HG03135 (cell line): ENCODE measurements at regions not wholly inside any gene's neighbourhood (a gene's known extent, or its start where the extent isn't known, plus 50 kb on each side); places are given as distances from the start of the nearest gene placed in this dataset.
A peak's percentile ranks its signal among the peaks of the same experiment; 100 is the strongest.
"Not testable (repeated sequence)": the region's sequence is repeated elsewhere in the genome, so short reads cannot be mapped to it uniquely, and the experiment has no call there.

Source experiments
- ATAC-seq: cut with Tn5 transposase; IDR thresholded peaks from one replicate; pipeline ENCODE4 v1.9.1; 2021; ENCODE audit warnings: mild to moderate bottlenecking, moderate library complexity; ENCODE audit not compliant: unreplicated experiment

GRCh38 chr4:160009656-160010493, 907.0 kb downstream of the RAPGEF2 start:
- ATAC-seq: no peak

DNA sequence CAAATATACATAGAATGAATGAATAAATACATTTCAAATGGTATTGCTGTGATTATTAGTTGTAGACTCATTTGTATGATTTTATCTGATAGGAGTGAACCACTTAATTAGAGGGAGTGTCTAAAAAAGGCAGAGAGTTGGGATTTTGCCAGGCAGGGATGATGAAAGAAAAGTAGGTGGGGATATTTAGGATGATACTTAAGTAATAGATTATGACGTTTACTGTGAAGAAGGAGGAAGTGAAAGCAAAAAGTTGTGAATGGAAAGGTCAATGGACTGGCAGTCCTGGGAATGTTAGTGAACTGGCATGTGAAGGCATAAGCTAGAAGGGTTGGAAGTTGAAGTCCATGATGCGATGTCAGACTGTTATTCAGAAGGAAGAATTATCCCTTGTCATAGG, 917.1 kb downstream of the RAPGEF2 start:
- no peak for ATAC-seq

- no peak for ATAC-seq
These were observed 917.9 kb downstream of the RAPGEF2 start for GRCh38 chr4:160020804-160021203.

DNA sequence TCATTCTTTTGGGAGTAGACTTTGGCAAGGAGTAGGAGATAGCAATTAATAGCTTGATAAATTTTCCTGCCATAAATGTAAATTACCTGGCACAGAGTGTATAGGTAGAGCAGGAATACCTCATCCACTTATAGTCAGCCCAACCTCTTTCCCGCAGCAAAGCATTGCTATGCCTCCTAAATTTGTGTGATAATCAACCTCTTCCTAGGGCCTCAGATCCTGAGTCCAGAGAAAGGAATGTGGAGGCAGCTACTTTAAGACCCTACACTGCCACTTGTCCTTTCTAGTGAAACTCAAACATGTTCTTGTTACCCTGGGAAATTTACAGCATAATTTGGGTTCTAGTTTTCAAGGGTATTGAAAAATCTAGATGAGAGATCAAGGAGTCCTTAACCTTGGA, 919.0 kb downstream of the RAPGEF2 start:
- no peak for ATAC-seq

DNA sequence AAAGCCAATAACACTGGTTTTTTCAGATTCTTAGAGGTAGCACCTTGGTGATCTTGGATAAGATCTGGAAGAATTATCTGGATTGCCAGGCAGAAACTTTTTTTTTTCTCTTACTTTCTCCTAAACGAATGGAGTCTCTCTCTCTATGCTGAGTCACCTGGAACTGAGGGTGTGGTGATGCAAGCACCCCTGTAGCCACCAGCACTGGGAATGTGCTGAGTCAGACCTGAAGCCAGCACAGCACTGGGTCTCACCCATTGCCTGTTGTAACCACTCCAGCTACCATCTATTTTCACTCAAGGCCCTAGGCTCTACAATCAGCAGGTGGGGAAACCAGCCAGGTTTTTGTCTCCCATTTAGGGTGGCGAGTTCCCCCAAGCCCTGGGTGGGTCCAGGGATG, 923.8 kb downstream of the RAPGEF2 start:
- no peak for ATAC-seq

- no peak for ATAC-seq
These were observed 931.6 kb downstream of the RAPGEF2 start for GRCh38 chr4:160034501-160034900.

- ATAC-seq: no peak
These were observed 935.7 kb downstream of the RAPGEF2 start for GRCh38 chr4:160038615-160039014.

- ATAC-seq: no peak
These were observed 941.8 kb downstream of the RAPGEF2 start for GRCh38 chr4:160044693-160045092.

- ATAC-seq: no peak
These were observed 979.7 kb downstream of the RAPGEF2 start for GRCh38 chr4:160082432-160083207.

DNA sequence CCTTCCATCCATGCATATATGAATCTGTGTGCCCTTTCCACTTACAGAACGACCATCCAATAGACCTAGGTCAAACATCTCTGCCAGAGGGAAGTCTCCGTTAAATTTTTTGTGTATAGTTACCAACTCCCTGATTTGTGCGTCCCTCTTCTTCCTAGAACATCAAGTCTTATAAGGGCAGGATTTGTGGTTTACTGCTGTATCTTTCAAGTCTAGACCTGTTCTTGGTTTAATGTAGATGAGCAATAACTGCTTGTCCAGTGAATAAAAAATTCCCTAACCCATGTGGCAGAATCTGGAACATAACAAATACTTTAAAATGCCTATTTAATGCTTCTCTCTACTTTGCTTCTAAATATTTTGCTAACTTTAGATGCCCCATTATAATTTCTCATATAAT, 988.8 kb downstream of the RAPGEF2 start:
- ATAC-seq: no peak

DNA sequence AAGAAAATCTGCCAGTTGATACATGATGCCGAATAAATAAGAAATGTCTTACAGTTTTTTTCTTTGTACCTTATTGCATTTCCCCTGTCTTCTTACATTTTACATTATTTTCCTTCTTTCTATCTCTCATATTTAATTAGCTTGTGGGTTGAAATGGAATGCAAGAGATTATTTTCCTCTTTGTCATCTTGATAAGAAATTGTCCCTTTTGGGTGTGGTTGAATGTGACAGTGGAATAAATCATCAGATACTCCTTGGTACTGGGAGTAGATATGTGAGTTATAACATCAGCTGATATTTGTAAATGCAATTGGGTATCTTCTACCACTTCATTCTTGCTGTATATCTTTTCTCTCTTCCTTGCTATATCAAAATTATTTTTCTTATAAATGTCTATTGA, 997.4 kb downstream of the RAPGEF2 start:
- no peak for ATAC-seq

- ATAC-seq: no peak
These were observed 1008.0 kb downstream of the RAPGEF2 start for GRCh38 chr4:160110891-160111290.

DNA sequence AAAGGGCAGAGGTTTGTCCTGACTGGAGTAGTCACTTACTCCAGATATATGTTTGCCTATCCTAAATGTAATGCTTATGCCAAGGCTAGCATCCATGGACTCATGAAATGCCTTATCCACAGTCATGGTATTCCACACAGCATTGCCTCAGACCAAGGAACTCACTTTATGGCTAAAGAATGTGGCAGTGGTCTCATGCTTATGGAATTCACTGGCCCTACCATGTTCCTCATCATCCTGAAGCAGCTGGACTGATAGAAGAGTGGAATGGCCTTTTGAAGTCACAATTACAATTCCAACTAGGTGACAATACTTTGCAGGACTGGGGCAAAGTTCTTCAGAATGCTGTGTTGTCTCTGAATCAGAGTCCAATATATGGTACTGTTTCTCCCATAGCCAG, 1014.8 kb downstream of the RAPGEF2 start:
- no peak for ATAC-seq

DNA sequence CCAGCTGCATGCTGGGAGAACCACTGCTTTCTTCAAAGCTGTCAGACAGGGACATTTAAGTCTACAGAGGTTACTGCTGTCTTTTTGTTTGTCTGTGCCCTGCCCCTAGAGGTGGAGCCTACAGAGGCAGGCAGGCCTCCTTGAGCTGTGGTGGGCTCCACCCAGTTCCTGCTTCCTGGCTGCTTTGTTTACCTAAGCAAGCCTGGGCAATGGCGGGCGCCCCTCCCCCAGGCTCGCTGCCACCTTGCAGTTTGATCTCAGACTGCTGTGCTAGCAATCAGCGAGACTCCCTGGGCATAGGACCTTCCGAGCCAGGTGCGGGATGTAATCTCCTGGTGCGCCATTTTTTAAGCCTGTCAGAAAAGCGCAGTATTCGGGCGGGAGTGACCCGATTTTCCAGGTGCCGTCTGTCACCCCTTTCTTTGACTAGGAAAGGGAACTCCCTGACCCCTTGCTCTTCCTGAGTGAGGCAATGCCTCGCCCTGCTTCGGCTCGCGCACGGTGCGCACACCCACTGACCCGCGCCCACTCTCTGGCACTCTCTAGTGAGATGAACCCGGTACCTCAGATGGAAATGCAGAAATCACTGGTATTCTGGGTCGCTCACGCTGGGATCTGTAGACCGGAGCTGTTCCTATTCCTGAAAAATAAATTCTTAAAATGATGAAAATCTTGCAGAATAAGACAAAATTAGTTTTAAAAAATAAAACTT, 1022.9 kb downstream of the RAPGEF2 start:
- ATAC-seq: not testable (repeated sequence)

DNA sequence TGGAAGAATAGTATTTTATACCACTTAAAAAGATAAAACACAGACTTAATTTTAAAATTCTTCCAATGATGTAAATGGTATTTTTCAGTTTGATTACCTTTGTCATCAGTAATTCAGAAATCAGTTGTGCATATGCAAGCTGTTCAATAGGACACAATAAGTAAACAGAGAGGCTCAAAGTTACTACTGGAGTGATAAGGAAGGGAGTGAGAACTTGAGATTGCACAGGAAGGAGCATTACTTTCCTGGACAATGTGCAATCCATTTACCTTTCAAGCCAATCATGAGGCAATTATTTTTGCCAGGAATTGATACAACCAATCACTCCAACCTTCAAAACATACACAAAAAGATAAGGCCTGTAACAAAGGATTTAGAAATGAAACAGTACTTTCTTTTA, 1024.3 kb downstream of the RAPGEF2 start:
- no peak for ATAC-seq

GRCh38 chr4:160129439-160129838, 1026.6 kb downstream of the RAPGEF2 start:
- ATAC-seq: no peak

DNA sequence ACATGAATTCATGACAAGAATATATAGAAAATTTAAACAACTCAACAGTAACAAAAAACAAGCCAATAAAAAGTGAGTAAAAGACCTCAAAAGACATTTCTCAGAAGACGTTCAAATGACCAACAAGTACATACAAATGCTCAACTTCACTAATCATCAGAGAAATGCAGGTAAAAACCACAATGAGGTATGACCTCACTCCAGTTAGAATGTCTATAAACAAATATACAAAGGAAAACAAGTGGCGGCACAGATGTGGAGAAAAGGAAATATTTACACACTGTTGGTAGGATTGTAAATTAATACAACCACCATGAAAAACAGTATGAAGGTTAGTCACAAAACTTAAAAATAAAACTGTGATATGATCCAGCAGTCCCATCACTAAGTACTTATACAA, 1033.1 kb downstream of the RAPGEF2 start:
- no peak for ATAC-seq

- no peak for ATAC-seq
These were observed 1038.3 kb downstream of the RAPGEF2 start for GRCh38 chr4:160141206-160141605.

DNA sequence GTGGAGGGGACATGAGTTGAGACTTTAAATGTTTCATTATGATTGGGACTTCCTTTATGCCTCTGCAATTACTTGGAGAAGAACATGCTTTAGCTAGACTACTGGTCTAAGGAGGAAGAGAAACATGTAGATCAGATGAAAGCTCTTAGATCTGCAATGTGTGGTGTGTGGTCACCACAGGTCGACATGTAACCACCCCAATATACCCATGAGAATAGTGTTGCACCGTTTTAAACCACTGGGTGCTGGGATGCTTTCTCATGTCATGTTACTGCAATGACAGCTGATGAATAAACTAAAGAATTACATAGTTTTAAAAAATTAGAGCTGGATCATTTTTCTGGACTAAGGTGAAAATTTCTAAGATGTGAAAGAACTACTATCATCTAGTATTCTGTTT, 1039.7 kb downstream of the RAPGEF2 start:
- peak; percentile 100 for ATAC-seq

- ATAC-seq: no peak
These were observed 1040.7 kb downstream of the RAPGEF2 start for GRCh38 chr4:160143574-160143973.

- ATAC-seq: no peak
These were observed 1056.6 kb downstream of the RAPGEF2 start for GRCh38 chr4:160159457-160159856.

GRCh38 chr4:160161026-160161425, 1058.1 kb downstream of the RAPGEF2 start:
- no peak for ATAC-seq
